GM21526 (cell line): ENCODE measurements at regions not wholly inside any gene's neighbourhood (a gene's known extent, or its start where the extent isn't known, plus 50 kb on each side); places are given as distances from the start of the nearest gene placed in this dataset.
"Not testable (repeated sequence)": the region's sequence is repeated elsewhere in the genome, so short reads cannot be mapped to it uniquely, and the experiment has no call there.

Experiments
- ATAC-seq: cut with Tn5 transposase; IDR thresholded peaks from one replicate; pipeline ENCODE4 v1.9.1; 2021; ENCODE audit warnings: moderate library complexity; ENCODE audit not compliant: unreplicated experiment, low FRiP score

DNA sequence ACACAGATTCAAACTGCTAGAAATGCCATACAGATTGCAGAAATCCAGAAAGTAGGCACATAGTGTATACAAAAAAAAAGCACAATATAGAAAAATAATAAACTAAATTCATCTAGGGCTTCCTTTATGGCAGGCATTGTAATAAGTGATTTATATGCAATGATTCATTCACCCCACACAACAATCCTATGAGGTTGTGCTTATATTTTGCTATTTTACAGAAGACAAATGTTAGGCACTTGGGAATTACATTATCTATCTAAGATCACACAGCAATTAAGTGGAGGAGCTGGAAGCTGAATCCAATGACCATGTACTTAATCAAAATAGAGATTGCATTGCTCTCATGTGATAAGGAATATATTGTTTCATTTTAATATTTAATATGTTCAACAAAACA is 225.7 kb upstream of the KCNK2 start:
- ATAC-seq, result no peak

DNA sequence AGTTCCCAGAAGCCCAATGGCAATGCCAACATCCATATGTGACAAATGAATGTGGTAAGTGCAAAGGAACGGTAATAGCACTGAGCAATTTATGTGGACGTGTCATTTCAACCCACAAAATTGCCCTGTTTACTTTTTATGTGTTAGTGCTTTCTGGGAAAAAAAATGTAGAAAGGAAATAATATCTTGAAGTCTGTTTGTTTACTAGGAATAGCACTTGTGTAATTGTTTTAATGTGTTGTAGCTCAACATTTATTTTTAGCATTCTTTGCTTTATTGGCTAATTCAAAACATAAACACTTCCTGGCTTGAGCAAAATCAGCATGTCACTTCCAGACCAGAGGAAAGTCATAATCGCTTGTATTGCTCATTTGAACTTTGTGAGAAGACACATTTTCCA is 224.8 kb upstream of the KCNK2 start:
- ATAC-seq, result no peak

DNA sequence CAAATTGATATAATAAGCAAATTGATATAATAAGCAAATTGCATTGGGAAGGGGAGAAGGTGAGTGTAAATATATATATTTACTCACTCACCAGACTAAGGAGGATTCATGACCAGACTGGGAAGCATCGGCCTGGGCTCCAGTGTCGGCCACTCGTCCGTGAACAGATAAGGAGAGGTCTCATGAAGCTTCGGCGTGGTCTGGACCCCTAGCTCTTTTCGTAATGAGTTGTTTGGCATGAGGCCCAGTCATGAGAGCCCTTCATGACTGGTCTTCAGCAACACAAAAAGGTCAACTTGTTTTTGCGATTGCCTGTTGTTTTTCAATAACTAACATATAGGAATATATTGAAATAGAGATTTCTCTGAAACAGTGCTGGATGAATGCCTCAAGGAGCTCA is 222.9 kb upstream of the KCNK2 start:
- no peak for ATAC-seq

DNA sequence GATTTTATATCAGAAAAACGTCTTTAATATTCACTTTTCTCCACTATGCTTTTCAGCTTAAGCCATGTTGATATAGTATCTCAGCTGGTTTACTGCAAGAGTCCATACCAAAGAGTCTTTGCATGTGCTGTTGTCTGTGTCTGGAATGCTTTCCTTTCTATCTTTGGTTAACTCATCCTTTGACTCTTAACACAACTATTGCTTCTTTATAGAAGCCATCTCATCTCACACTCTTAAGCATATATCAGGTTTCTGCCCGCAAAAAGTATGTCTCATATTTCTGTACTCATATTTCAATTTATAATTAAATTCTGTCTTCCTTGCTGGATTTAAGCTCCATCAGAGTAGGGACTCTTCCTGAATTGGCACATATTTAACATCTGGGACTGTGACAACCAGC is 220.9 kb upstream of the KCNK2 start:
- no peak for ATAC-seq

DNA sequence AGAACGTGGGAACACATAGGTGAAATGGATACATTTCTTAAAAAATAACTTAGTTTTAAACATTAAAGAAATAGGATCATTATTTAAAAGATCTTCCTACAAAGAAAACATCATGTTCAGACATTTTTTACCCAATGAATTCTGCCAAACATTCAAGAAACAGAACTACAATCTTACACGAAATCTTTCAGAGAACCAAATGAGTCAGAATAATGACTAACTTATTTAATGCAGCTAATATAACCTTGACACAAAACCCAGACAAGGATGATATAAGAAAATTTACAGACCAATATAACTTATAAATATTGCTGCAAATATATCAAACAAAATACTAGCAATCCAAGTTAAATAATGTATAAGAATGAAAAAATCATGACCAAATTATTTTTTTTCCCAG is 220.1 kb upstream of the KCNK2 start:
- no peak for ATAC-seq

DNA sequence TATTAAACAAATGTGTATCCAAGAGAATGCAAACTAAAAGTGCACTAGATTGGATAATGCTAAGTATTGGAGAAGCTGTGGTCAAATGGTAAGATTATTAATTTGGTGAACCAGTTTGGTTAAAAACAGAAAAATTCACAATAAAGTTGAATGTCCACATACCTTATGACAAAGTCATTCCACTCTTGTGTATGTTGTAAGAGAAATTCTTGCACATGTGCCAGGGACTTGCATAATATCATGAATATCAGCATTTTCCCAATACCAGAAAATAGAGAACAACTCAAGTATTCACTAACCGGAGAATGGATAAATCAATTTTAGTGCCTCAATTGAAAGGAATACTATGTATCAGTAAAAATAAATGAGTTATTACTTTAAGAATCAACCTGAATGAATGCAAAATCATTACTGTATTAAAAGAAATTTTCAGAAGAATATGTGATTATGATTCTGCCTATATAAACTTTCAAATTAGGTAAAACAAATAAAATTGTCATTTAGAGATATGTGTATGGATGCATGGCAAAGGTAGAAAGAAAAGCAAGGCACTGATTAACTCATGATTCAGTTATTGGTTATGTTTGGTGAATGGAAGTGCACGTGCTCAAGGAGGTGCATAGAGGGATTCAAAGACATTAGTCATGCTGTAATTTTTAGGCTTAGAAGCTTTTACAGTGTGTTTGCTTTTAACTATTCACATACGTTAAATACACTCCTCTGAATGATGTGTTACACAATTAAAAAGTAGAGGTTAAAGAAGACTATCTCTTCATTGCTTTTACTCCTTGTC is 217.4 kb upstream of the KCNK2 start:
- no peak for ATAC-seq

DNA sequence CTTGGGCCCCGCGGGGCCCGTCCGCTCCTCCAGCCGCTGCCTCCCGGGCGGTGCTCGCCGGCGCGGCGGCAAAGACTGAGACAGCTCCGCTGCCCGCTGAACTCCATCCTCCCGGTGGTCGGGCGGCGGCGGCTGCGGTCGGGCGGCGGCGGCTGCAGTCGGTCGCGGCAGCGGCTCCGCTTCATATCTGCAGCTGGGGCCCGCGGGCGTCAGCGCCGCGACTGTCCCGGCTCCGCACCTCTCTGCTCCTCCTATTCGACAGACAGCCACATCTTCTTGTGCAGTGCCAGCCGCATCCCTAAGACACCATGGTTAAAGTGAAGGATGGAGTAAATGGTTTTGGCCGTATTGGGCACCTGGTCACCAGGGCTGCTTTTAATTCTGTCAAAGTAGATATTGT is 212.1 kb upstream of the KCNK2 start:
- not testable (repeated sequence) for ATAC-seq

DNA sequence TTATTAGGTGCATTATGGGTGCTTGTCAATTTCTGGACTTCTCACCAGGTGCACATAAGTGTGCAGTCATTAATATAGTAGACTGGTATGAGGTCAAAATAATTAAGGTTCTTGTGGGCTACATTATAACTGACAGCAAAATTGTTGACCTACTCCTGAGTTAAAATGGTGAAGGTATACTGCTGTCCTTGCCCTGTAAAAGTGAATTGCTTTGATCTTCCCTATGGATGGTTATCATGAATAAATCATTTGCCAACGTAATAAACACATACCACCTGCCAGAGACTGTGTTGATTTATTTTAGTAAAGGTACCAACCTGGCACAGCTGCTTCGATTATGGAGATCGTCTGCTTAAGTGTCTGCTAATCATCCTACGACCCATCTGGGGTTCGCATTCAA is 201.6 kb upstream of the KCNK2 start:
- no peak for ATAC-seq

DNA sequence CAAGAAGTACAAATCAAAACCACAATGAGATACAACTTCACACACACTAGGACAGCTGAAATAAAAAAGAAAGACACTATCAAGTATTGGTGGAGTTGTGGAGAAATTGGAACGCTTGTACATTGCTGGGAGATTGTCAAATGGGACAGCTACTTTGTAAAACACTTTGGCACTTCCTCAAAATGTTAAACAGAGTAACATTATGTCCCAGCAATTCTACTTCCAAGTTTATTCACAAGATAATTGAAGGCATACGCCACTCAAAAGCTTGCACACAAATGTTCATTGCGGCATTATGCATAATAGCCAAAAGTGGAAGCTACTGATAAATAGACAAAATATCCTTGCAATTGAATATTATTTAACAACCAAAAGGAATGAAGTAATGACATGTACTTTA is 199.9 kb upstream of the KCNK2 start:
- no peak for ATAC-seq

DNA sequence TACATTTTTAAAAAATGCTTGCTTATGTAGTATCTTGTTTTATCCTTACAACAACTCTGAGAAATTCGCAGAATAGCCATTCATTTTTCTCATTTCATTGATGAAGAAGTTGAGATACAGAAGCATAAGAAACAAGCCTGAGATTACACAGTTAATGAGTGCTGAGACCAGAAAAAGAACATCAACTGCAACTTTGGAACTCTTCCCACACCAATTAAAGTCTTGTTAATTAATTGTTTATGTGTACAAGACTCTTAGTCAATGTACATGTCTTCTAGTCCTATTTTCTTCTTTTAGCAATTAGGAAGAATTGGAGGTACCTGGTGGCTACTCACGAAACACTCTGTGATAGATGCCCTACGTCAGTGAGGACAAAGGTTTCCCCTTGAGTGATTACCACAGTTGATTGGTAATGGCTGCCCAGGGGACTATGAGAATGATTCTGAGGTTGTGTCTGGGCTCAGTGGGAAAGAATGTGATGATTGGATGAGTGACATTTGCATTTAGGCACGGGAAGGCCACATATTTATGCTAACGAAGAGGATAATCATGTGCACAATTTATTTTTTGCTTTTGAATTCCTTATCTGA is 187.4 kb upstream of the KCNK2 start:
- no peak for ATAC-seq

DNA sequence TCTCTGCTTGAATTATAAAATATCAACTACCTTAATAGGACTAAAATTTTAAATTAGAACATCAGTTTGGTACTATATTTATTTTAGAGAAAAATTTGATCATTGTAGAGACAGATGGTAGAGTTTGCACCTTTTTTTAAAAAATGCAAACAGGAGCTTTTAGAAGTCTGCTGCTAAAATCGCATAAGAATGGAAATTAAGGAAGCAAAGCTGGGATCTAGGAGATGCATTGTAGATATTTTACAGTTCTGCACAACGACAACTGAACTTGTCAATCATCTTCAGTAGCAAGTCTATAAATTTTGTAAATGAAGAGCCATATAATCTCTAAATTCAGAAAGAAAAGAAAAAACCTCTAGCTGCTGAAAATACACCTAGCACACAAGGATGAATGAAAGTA is 185.6 kb upstream of the KCNK2 start:
- ATAC-seq, result no peak

DNA sequence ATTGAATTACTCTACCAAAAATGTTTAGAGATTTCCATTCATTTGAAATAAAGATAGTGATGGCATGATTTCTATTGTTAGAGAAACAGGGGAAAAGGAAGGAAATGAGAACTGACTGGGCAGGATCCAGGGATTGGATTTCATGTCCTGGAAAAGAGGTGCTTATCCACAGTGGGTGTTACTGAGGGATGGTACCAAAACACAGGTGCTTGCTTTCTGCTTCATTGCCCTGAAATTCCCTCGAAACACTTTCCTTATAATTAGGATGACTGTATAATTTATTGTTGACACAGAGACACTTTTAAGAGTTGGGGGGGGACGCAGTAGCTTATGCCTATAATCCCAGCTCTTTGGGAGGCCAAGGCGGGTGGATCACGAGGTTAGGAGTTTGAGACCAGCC is 185.0 kb upstream of the KCNK2 start:
- ATAC-seq, result no peak

DNA sequence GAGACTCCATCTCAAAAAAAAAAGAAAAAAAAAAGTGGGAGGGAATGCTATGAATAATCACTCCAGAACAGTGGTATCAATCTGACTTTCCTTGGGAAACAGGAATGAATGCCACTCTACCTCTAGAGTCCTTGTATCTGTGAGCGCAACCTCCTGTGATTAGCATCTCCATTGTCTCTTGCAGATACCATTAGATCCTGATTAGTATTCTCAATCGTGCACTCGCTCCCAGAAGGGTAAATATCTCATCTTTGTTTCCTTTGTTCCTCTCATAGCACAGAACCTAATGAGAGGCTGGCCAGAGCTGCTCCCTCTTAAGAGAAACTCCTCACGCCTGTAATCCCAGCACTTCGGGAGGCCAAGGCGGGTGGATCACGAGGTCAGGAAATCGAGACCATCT is 184.4 kb upstream of the KCNK2 start:
- ATAC-seq, result no peak

DNA sequence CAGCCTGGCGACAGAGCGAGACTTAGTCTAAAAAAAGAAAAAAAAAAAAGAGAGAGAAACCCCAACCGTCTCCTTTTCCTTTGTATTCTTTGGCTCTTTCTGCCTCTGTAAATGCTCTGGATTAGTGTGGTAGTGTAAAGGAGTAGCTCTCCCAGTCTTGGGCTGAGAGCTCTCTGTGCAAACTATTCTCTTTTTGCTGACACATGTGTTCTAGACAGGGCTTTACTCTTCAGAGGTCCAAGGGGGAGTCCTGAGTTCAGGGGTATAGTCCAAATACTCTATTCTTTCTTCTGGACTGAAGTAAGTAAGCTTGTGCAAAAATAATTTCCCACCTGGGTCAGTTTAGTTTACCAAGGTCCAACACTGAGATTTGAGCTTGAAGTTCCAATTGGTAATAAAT is 183.8 kb upstream of the KCNK2 start:
- no peak for ATAC-seq

DNA sequence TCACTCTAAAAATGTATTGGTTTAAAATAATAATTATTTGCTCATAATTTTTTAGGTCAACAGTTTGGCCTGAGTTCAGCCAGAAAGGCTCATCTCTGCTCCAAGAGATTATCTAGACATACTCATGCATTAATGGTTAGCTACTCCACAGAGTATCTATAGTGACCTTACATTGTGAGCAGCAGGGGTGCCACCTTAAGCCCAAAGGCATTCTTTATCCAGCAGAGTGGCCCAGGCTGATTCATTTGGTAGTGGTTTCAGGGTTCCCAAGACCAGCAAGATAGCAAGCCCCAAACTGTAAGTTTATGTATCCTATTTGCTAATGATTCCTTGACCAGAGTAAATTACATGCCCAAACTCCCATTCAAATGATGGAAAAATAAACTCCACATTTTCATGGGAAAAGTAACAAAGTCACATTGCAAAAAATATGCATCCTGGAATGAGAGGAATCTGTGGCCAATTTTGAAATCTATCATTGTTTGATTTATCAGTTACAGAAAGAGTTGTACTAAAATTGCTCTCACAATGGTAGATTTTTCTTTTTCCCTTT is 182.6 kb upstream of the KCNK2 start:
- ATAC-seq, result no peak

DNA sequence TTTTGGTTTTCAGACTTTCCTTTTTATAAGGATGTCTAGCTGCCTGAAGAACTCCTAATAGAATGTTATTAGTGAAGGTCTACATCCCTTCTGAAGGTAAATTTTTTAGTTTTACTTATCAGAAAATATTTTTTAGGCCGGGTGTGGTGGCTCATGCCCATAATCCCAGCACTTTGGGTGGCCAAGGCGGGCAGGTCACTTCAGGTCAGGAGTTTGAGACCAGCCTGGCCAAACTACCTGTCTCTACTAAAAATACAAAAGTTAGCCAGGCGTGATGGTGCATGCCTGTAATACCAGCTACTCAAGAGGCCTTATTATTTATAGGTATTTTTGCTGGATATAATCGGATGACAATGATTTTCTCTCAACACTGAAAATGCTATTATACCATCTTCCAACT is 181.9 kb upstream of the KCNK2 start:
- no peak for ATAC-seq

DNA sequence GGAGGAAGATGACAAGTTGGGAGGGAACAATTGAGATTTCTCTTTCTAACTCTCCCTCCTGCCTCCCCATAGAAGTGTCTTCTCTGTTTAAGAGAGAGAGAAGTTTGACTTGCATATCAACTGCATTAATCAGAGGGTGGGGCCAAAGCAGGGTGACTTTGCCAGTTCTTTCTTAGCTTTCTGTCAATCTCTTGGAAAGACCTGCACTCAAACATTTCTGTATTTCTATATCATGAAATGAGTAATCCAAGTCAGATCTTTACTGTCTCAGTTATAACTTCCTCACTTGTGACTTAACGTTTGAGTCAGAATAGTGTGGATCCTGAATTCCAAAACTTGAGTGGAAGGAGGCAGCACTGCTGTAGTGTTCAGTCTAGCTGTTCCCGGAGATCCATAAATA is 180.8 kb upstream of the KCNK2 start:
- no peak for ATAC-seq

DNA sequence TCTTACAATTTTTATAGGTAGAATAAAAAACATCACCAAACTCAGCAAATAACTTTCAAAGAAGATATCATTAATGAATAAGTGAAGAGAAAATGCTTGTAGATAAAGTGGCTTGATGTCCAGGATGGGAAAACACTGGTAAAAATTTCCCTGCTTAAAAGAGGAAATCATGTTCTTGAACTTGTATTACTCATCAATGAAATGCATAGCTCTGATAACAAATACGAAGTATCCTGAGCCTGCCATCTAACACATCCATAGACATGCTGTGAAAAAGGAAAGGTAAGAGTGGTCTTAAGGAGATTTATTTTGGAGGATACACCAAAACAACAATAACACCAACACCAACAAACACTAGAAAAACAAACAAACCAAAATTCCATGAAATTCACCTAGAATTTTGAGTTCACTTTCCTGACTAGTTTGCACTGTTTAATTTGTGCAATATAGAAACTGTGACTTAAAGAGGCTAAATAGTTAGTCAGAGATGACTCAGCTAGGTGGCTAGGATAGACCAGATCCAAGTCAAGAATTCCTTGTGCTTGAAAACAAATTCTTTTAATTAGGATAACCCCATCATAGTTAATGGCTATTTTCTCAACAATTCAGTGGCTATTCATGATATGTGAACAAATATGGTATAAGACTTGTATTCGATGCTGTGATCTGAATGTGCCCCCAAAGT is 179.8 kb upstream of the KCNK2 start:
- ATAC-seq, result no peak

DNA sequence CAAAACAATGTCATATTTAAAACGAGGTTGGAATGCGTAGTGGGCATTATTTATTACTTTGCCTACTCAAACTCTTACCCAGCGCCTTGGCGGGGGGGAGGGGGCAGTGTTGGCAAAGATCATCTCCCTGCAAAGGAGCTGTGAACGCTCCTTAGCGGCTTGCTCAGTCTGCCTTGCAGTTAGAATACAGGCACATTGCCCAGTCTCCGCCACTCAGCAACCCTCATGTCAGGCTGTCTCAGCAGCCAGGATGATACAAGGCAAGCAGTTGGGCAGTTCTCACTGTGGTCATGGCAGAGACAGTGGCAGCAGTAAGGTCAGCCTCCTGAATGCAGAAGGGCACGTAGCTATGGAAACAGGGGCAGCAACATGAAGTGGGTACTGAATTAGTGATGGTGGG is 170.4 kb upstream of the KCNK2 start:
- no peak for ATAC-seq

DNA sequence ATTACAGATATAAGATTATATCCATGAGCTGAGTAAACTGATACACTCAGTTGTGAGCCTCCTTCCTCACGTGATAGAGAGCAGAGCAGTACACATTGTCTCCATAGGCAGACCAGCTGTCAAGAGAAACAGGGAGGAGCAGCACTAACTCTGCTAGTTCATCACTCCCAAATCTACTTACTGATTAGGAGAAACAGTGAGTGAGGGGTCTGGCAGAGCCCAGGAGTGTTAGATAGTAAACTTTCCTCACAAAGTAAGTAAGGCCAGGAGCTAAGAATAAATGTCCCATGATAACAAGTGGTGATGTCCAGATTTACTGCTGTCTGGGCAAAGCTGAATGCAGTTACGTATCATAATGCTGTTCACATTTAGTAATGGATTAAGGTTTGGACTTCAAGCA is 168.6 kb upstream of the KCNK2 start:
- ATAC-seq, result no peak

DNA sequence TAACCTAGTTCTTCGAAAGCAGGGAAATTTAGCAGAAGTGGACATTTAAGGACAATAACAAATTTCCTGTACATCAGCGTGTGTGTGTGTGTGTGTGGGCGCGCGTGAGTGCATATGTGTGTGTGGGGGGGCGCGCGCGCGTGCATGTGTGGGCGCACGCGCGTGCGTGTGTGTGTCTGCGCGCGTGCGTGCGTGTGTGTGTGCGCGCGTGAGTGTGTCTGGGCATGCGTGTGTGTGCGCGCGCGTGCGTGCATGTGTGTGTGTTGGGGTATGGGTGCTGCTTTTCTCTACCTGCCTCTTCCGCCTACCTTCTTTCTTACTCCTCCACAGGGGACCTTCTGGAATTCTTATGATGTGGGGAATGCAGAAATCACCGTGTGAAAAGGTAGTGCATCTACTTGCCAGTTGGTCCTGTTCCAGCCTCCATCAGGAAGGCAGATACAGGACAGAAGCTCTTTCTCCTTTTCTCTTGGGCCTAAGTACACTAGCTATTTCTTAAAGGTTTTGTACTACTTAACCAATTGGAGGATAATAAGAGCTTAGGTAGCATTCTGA is 165.4 kb upstream of the KCNK2 start:
- no peak for ATAC-seq
